ENCODE measurements at regions not wholly inside any gene's neighbourhood (a gene's known extent, or its start where the extent isn't known, plus 50 kb on each side); places are given as distances from the start of the nearest gene placed in this dataset.
A peak's percentile ranks its signal among the peaks of the same experiment; 100 is the strongest.

- Histone ChIP-seq H4K20me1 (ENCODE audit: insufficient read depth, low read length) (no peaks in the 10 kb centered on the region), H3K27ac (ENCODE audit: low read depth, low read length) (no peak overlapping the region), H3K4me3 (ENCODE audit: insufficient read depth, low read depth, low read length) (no peak overlapping the region), H2AFZ (ENCODE audit: low read depth, low read length) (no peak overlapping the region), H3K4me2 (ENCODE audit: low read length) (no peak overlapping the region), H3K9me3 (ENCODE audit: insufficient read depth, low read depth, low read length) (no peaks in the 10 kb centered on the region), H3K36me3 (ENCODE audit: insufficient read depth, low read length) (no peaks in the 10 kb centered on the region), H3K27me3 (ENCODE audit: insufficient read depth, low read length) (no peaks in the 10 kb centered on the region), H3K79me2 (ENCODE audit: insufficient read depth, low read length) (no peaks in the 10 kb centered on the region), H3K4me1 (ENCODE audit: insufficient read depth, low read length) (peaks cover 3% of the 10 kb centered on the region), H3K9ac (ENCODE audit: low read length) (no peak overlapping the region)
- H3K36me3 Mint-ChIP-seq (ENCODE audit: low read depth, unreplicated experiment), result no peaks in the 10 kb centered on the region
- no peaks in the 10 kb centered on the region for H3K9me3 Mint-ChIP-seq (ENCODE audit: unreplicated experiment)
- no peaks in the 10 kb centered on the region for H3K27me3 Mint-ChIP-seq (ENCODE audit: low read depth, unreplicated experiment)
- no peak for FAIRE-seq
- H3K4me3 Mint-ChIP-seq (ENCODE audit: unreplicated experiment), result no peak overlapping the region
- DNase-seq (ENCODE audit: low read depth), result no peak
- H3K27ac Mint-ChIP-seq (ENCODE audit: unreplicated experiment), result no peak overlapping the region
- TF ChIP-seq EZH2 (IDR thresholded peaks at IDR 0.05; ENCODE audit: insufficient read depth, low read length), result no peak
- TF ChIP-seq CTCF (IDR thresholded peaks at IDR 0.05; ENCODE audit: insufficient read depth, low read depth, low read length), result no peak
- peaks cover 17% of the 10 kb centered on the region for H3K4me1 Mint-ChIP-seq (ENCODE audit: low read depth, unreplicated experiment)
Measured at GRCh38 chr11:37560991-37561390, 963.0 kb upstream of the RAG2 start.

- Mint-ChIP-seq H3K4me3 (ENCODE audit: unreplicated experiment) (no peak overlapping the region), H3K4me1 (ENCODE audit: low read depth, unreplicated experiment) (peaks cover 17% of the 10 kb centered on the region), H3K27ac (ENCODE audit: unreplicated experiment) (no peak overlapping the region), H3K9me3 (ENCODE audit: unreplicated experiment) (no peaks in the 10 kb centered on the region), H3K27me3 (ENCODE audit: low read depth, unreplicated experiment) (no peaks in the 10 kb centered on the region), H3K36me3 (ENCODE audit: low read depth, unreplicated experiment) (no peaks in the 10 kb centered on the region)
- DNase-seq (ENCODE audit: low read depth) (peak; percentile 6), FAIRE-seq (no peak)
- Histone ChIP-seq H3K9ac (ENCODE audit: low read length) (no peak overlapping the region), H3K9me3 (ENCODE audit: insufficient read depth, low read depth, low read length) (no peaks in the 10 kb centered on the region), H2AFZ (ENCODE audit: low read depth, low read length) (no peak overlapping the region), H3K27ac (ENCODE audit: low read depth, low read length) (no peak overlapping the region), H3K4me2 (ENCODE audit: low read length) (no peak overlapping the region), H3K4me3 (ENCODE audit: insufficient read depth, low read depth, low read length) (no peak overlapping the region), H3K36me3 (ENCODE audit: insufficient read depth, low read length) (no peaks in the 10 kb centered on the region), H3K27me3 (ENCODE audit: insufficient read depth, low read length) (no peaks in the 10 kb centered on the region), H3K4me1 (ENCODE audit: insufficient read depth, low read length) (peaks cover 3% of the 10 kb centered on the region), H3K79me2 (ENCODE audit: insufficient read depth, low read length) (no peaks in the 10 kb centered on the region), H4K20me1 (ENCODE audit: insufficient read depth, low read length) (no peaks in the 10 kb centered on the region)
- TF ChIP-seq CTCF (IDR thresholded peaks at IDR 0.05; ENCODE audit: insufficient read depth, low read depth, low read length) (no peak), EZH2 (IDR thresholded peaks at IDR 0.05; ENCODE audit: insufficient read depth, low read length) (no peak)
Measured at GRCh38 chr11:37560346-37560745, 962.3 kb upstream of the RAG2 start.

- Mint-ChIP-seq H3K4me3 (ENCODE audit: unreplicated experiment) (no peak overlapping the region), H3K4me1 (ENCODE audit: low read depth, unreplicated experiment) (peaks cover 17% of the 10 kb centered on the region), H3K9me3 (ENCODE audit: unreplicated experiment) (no peaks in the 10 kb centered on the region), H3K27me3 (ENCODE audit: low read depth, unreplicated experiment) (no peaks in the 10 kb centered on the region), H3K27ac (ENCODE audit: unreplicated experiment) (peak overlapping the region; percentile 47), H3K36me3 (ENCODE audit: low read depth, unreplicated experiment) (no peaks in the 10 kb centered on the region)
- no peaks in the 10 kb centered on the region for H3K36me3 ChIP-seq (ENCODE audit: insufficient read depth, low read length)
- H3K4me1 ChIP-seq (ENCODE audit: insufficient read depth, low read length), result peaks cover 3% of the 10 kb centered on the region
- no peak overlapping the region for H2AFZ ChIP-seq (ENCODE audit: low read depth, low read length)
- no peaks in the 10 kb centered on the region for H3K9me3 ChIP-seq (ENCODE audit: insufficient read depth, low read depth, low read length)
- H3K4me2 ChIP-seq (ENCODE audit: low read length), result no peak overlapping the region
- H3K9ac ChIP-seq (ENCODE audit: low read length), result no peak overlapping the region
- DNase-seq (ENCODE audit: low read depth) (no peak), FAIRE-seq (no peak)
- H3K27ac ChIP-seq (ENCODE audit: low read depth, low read length), result no peak overlapping the region
- no peaks in the 10 kb centered on the region for H4K20me1 ChIP-seq (ENCODE audit: insufficient read depth, low read length)
- H3K4me3 ChIP-seq (ENCODE audit: insufficient read depth, low read depth, low read length), result no peak overlapping the region
- no peaks in the 10 kb centered on the region for H3K79me2 ChIP-seq (ENCODE audit: insufficient read depth, low read length)
- TF ChIP-seq EZH2 (IDR thresholded peaks at IDR 0.05; ENCODE audit: insufficient read depth, low read length) (no peak), CTCF (IDR thresholded peaks at IDR 0.05; ENCODE audit: insufficient read depth, low read depth, low read length) (no peak)
- H3K27me3 ChIP-seq (ENCODE audit: insufficient read depth, low read length), result no peaks in the 10 kb centered on the region
Measured at GRCh38 chr11:37558619-37559210, 960.7 kb upstream of the RAG2 start.
